ENCODE measurements at regions not wholly inside any gene's neighbourhood (a gene's known extent, or its start where the extent isn't known, plus 50 kb on each side); places are given as distances from the start of the nearest gene placed in this dataset.

DNA sequence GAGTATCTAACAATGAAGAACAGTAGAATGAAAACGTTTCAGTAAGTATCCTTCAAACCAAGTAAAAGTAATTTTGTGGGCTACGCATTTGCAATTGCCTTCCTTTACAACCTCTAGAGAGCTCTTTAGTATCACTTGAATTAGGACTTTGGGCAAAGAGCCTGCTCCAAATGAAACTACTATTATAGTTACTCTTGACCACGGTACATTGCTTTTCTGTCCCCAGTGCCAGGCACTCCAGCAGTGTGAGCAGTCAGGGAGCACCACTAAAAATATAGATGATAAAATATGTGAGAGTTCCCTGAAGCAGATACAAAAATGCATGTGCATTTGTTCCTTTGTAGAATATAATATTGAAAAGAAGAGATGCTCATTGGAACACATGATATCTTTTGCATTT lies 450.1 kb upstream of the MANEA start:
- no peaks in the 10 kb centered on the region for H3K9me3 ChIP-seq
- peaks cover 3% of the 10 kb centered on the region; the same call in 1 of the 2 replicates for H3K27me3 ChIP-seq
- TF ChIP-seq, protein P1, sequence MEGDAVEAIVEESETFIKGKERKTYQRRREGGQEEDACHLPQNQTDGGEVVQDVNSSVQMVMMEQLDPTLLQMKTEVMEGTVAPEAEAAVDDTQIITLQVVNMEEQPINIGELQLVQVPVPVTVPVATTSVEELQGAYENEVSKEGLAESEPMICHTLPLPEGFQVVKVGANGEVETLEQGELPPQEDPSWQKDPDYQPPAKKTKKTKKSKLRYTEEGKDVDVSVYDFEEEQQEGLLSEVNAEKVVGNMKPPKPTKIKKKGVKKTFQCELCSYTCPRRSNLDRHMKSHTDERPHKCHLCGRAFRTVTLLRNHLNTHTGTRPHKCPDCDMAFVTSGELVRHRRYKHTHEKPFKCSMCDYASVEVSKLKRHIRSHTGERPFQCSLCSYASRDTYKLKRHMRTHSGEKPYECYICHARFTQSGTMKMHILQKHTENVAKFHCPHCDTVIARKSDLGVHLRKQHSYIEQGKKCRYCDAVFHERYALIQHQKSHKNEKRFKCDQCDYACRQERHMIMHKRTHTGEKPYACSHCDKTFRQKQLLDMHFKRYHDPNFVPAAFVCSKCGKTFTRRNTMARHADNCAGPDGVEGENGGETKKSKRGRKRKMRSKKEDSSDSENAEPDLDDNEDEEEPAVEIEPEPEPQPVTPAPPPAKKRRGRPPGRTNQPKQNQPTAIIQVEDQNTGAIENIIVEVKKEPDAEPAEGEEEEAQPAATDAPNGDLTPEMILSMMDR (IDR thresholded peaks at IDR 0.05; ENCODE audit: low read depth, low read length) = no peak
- no peaks in the 10 kb centered on the region for H3K4me1 ChIP-seq
- H3K4me3 ChIP-seq (ENCODE audit: low read depth, low read length) = no peak overlapping the region
- no peak for DNase-seq
- no peaks in the 10 kb centered on the region for H3K36me3 ChIP-seq

DNA sequence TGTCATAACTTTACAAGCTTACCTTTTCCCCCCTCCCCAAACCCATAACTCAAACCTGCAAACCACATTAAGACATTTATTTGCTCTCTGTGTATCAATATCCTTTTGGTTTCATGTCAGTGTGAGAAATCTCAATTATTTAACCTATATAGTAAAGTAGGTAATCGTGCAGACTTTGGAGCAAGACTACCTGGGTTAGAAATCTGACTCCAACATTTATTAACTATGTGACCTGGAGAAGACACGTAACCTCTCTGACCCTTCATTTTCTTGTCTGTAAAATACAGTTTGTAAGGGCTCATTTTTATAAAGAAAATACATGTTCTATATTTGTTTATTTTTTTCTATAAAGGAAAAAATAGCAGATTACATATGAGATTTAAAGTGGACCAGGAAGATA lies 448.9 kb upstream of the MANEA start:
- Histone ChIP-seq H3K27me3 (peaks cover 8% of the 10 kb centered on the region), H3K36me3 (no peaks in the 10 kb centered on the region), H3K4me3 (ENCODE audit: low read depth, low read length) (no peak overlapping the region), H3K9me3 (no peaks in the 10 kb centered on the region), H3K4me1 (no peaks in the 10 kb centered on the region)
- DNase-seq = no peak
- TF ChIP-seq, protein P1 (IDR thresholded peaks at IDR 0.05; ENCODE audit: low read depth, low read length) = no peak

DNA sequence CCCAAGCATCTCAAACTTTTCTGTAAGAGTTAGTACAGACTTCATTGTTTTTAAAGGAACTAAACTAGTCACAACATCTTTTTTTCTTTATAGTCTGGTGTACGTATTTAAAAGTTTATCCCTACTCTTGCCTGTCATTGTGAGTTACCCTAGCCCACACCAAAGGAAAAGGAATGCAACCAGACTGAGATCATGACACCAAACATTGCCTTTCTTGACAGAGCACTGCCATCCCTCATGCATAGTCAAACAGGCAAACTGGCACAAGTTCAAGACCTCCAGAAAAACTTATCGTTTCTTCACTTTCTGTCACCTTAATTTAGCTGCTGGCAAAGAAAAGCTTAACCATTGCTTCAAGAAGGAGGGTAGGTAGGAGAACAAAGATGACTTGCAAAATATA lies 448.4 kb upstream of the MANEA start:
- H3K4me1 ChIP-seq = no peaks in the 10 kb centered on the region
- peaks cover 12% of the 10 kb centered on the region for H3K27me3 ChIP-seq
- no peaks in the 10 kb centered on the region for H3K9me3 ChIP-seq
- H3K36me3 ChIP-seq = no peaks in the 10 kb centered on the region
- TF ChIP-seq, protein P1 (IDR thresholded peaks at IDR 0.05; ENCODE audit: low read depth, low read length) = no peak
- no peak overlapping the region for H3K4me3 ChIP-seq (ENCODE audit: low read depth, low read length)
- DNase-seq = no peak

DNA sequence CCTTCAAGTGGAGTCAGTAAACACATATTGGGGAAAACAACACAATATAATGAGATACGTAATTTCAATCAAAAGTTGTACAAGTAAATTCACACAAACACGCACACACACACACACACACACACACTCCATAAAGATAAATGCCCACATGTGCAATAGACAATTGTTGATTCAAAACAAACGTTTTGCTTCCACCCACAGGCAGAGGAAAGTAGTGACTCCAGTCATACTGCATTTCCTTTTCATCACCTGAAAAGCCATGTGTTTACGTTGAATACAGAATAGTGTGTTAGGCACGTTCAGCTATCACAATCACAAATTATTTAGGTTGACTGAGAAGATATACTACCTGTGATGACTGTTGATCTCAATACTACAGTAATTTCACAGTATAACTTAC lies 443.8 kb upstream of the MANEA start:
- Histone ChIP-seq H3K9me3 (no peaks in the 10 kb centered on the region), H3K27me3 (peaks cover 12% of the 10 kb centered on the region), H3K4me1 (no peaks in the 10 kb centered on the region), H3K36me3 (no peaks in the 10 kb centered on the region), H3K4me3 (ENCODE audit: low read depth, low read length) (no peak overlapping the region)
- DNase-seq = peak; percentile 11
- TF ChIP-seq, protein P1 (IDR thresholded peaks at IDR 0.05; ENCODE audit: low read depth, low read length) = peak; percentile 39; the same call in 1 of the 2 replicates

DNA sequence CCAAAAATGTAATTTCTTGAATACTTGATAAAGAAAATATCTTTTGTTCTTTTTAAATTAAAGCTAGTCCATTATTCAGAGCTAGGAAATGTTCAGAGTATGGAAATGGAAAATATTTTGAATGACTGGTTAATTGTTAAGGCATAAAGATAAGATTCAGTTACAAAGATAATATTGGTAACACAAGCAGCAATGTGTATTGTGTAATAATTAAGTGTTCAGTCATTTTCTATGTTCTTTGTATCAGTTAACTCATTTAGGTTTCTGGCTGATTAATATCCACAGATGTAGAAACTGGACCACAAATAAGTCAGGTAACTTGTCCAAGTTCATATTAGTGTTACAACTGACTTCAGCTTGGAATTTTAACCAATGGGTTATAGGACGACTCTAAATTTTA lies 442.2 kb upstream of the MANEA start:
- Histone ChIP-seq H3K9me3 (no peaks in the 10 kb centered on the region), H3K4me3 (ENCODE audit: low read depth, low read length) (no peak overlapping the region), H3K4me1 (no peaks in the 10 kb centered on the region), H3K27me3 (peaks cover 15% of the 10 kb centered on the region), H3K36me3 (no peaks in the 10 kb centered on the region)
- TF ChIP-seq, protein P1 (IDR thresholded peaks at IDR 0.05; ENCODE audit: low read depth, low read length) = no peak
- DNase-seq = no peak

DNA sequence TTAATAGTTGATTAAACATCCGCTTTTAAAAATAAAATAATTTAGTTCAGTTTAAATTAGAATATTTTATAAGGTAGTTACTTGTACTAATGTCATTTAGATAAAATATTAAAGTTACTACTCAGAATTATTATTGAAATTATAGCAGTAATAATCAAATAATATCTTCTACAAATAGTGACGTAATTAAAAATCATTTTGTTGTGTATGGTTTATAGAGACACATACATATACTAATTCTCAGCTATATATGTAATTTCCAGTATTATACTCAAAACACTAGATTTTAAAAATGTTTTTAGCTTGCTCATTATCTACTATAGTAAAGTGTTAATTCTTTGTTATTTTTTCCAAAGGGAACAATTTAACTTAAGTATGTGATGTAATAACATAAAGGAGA lies 435.2 kb upstream of the MANEA start:
- H3K9me3 ChIP-seq = no peaks in the 10 kb centered on the region

More for the DNA sequence above, 435.2 kb upstream of the MANEA start:
- no peak overlapping the region for H3K4me3 ChIP-seq (ENCODE audit: low read depth, low read length)
- TF ChIP-seq, protein P1 (IDR thresholded peaks at IDR 0.05; ENCODE audit: low read depth, low read length) = no peak
- H3K27me3 ChIP-seq = peaks cover 4% of the 10 kb centered on the region; the same call in 1 of the 2 replicates
- no peaks in the 10 kb centered on the region for H3K4me1 ChIP-seq
- no peaks in the 10 kb centered on the region for H3K36me3 ChIP-seq
- no peak for DNase-seq

Data from BE2C (cell line).